ENCODE measurements at regions not wholly inside any gene's neighbourhood (a gene's known extent, or its start where the extent isn't known, plus 50 kb on each side); places are given as distances from the start of the nearest gene placed in this dataset.

DNA sequence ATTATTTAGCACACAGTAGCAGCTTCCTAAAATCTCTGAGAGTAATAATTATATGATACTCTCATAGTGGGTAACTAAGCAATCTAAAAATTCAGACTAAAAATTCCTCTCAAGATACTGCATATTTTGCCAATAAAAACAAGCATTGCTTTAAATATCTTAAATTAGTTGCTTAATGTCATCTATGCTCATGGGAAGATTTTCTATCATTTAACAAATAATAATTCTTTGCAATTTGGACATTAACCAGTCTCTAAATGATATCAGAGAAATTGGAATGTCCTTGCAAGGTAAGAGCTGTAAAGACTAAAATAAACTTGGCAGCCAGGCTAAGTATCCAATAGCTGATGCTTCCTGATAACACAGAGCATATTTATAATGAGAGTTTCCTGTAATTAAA lies 221.8 kb downstream of the SNCAIP start:
- DNase-seq (ENCODE audit: low read depth) = no peak

DNA sequence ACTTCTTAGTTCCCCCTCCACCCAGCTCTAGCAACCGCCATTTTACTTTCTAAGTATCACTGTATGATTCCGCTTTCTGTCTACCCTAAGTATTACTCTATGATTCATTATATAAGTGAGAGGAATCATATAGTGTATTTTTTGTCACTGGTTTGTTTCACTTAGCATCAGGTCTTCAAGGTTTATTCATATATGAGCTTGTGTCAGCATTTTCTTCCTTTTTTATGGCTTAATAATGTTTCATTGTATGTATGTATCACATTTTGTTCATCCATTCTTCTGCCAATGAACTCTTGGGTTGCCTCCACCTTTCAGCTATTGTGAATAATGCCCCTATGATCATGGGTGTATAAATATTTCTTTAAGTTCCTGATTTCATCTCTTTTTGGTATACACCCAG lies 222.8 kb downstream of the SNCAIP start:
- no peak for DNase-seq (ENCODE audit: low read depth)
- H3K4me3 ChIP-seq (ENCODE audit: control insufficient read depth, low read depth, low read length) = no peak overlapping the region
- TF ChIP-seq, protein P1, sequence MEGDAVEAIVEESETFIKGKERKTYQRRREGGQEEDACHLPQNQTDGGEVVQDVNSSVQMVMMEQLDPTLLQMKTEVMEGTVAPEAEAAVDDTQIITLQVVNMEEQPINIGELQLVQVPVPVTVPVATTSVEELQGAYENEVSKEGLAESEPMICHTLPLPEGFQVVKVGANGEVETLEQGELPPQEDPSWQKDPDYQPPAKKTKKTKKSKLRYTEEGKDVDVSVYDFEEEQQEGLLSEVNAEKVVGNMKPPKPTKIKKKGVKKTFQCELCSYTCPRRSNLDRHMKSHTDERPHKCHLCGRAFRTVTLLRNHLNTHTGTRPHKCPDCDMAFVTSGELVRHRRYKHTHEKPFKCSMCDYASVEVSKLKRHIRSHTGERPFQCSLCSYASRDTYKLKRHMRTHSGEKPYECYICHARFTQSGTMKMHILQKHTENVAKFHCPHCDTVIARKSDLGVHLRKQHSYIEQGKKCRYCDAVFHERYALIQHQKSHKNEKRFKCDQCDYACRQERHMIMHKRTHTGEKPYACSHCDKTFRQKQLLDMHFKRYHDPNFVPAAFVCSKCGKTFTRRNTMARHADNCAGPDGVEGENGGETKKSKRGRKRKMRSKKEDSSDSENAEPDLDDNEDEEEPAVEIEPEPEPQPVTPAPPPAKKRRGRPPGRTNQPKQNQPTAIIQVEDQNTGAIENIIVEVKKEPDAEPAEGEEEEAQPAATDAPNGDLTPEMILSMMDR (conservative IDR thresholded peaks at IDR 0.05; ENCODE audit: control insufficient read depth, insufficient read depth, low read depth, low read length) = no peak

More for the DNA sequence above, 221.8 kb downstream of the SNCAIP start:
- TF ChIP-seq, protein P1 (conservative IDR thresholded peaks at IDR 0.05; ENCODE audit: control insufficient read depth, insufficient read depth, low read depth, low read length) = no peak
- H3K4me3 ChIP-seq (ENCODE audit: control insufficient read depth, low read depth, low read length) = no peak overlapping the region

DNA sequence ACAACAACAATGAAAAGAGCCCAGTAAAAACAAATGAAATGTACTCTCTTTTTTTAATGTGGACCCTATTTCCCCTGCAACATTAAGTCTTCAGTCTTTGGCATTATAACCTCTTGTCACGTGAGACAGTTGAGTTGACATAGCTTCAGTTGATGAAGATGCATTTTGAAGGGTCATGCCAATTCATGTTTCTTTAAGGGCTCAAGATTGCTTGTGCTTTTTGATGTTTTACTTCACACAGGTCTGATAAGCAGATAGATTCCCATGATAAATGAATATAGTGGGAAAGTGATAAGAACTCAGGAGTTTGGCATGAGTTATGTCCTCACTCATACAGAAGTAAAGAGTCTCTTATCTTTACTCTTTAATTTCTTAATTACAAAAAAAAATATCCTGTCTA lies 229.4 kb downstream of the SNCAIP start:
- TF ChIP-seq, protein P1 (conservative IDR thresholded peaks at IDR 0.05; ENCODE audit: control insufficient read depth, insufficient read depth, low read depth, low read length) = no peak
- no peak for DNase-seq (ENCODE audit: low read depth)
- H3K4me3 ChIP-seq (ENCODE audit: control insufficient read depth, low read depth, low read length) = no peak overlapping the region

DNA sequence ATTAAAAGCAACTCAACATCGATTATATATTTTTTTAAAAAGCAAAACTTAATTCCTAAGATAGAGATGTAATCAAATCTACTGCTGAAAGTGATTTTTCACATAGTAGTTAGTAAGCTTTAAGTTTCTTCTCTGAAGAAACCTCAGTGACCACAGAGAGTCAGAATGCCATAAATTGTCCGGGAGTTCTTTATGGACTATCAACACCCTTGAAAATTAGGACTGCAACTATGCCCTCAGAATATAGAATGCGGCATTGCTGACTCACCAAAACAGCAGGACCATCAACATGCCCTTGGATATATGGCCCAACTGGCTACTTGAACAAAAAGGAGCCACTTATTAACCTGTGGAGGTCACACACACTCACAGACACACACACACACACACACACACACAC lies 228.9 kb upstream of the SNX2 start:
- TF ChIP-seq, protein P1 (conservative IDR thresholded peaks at IDR 0.05; ENCODE audit: control insufficient read depth, insufficient read depth, low read depth, low read length) = no peak
- no peak for DNase-seq (ENCODE audit: low read depth)
- no peak overlapping the region for H3K4me3 ChIP-seq (ENCODE audit: control insufficient read depth, low read depth, low read length)

DNA sequence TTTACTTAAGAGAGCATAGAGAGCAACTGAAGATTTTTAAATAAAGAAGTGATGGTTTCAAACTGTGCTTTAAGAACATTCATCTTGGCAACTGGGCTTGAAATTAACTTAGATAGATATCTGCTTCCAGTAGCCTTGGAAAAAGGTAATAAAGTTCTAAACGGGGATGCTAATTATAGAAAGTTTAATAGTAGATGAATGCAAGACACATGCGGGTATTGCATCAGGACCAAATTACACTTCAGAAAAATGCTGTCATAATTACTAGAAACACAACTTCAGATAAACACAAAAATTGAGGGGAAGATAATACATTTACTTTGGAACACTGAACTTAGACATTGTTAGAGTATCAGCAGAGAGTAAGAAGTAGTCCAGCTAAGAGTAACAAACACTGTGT lies 227.7 kb upstream of the SNX2 start:
- TF ChIP-seq, protein P1 (conservative IDR thresholded peaks at IDR 0.05; ENCODE audit: control insufficient read depth, insufficient read depth, low read depth, low read length) = no peak
- H3K4me3 ChIP-seq (ENCODE audit: control insufficient read depth, low read depth, low read length) = no peak overlapping the region
- DNase-seq (ENCODE audit: low read depth) = no peak

DNA sequence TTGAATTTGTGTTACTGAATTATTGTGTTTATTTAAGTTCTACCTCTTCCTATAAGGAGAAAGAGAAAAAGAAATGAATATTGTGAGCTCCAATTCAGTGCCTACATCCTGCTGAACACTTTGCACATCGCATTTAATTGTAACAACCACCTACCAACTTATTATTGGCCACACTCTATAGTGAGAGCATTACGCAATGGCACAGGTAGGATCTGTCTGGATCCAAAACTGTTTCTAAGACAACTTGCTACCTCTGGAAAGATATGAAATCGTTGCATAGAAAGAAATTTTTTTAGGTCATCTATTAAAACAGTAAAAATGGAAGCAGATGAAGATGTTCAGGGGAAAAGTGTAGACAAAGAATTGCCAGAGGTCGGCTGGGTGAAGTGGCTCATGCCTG lies 227.2 kb upstream of the SNX2 start:
- TF ChIP-seq, protein P1 (conservative IDR thresholded peaks at IDR 0.05; ENCODE audit: control insufficient read depth, insufficient read depth, low read depth, low read length) = no peak
- no peak overlapping the region for H3K4me3 ChIP-seq (ENCODE audit: control insufficient read depth, low read depth, low read length)
- no peak for DNase-seq (ENCODE audit: low read depth)

DNA sequence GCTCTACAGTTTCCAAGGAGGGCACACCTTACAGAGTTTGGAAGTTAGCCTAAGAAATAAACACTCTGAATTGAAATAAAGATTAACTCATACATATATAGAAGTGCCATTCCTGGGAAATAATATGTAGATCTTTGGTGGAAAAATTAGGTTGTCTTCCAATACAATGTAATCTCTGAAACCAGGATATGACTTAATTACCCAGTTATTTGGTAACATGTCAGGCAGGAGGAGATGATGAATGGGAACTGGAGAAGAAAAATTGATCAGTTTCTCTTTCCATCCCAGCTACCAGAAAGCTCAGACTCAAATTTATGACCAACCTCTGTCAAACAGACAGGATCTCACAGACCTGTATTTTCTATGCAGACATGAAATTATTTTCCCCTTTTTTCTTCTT lies 215.2 kb upstream of the SNX2 start:
- TF ChIP-seq, protein P1 (conservative IDR thresholded peaks at IDR 0.05; ENCODE audit: control insufficient read depth, insufficient read depth, low read depth, low read length) = no peak
- peak; percentile 2 for DNase-seq (ENCODE audit: low read depth)
- no peak overlapping the region for H3K4me3 ChIP-seq (ENCODE audit: control insufficient read depth, low read depth, low read length)

All from fibroblast of mammary gland (primary cell).